GM12892 (cell line): ENCODE measurements at regions not wholly inside any gene's neighbourhood (a gene's known extent, or its start where the extent isn't known, plus 50 kb on each side); places are given as distances from the start of the nearest gene placed in this dataset.
"Not testable (repeated sequence)": the region's sequence is repeated elsewhere in the genome, so short reads cannot be mapped to it uniquely, and the experiment has no call there.

Experiments used
- POLR2A ChIP-seq: IDR thresholded peaks from 2 replicates; pipeline ENCODE4 v1.6.1; 2011; ENCODE audit warnings: low read depth, low read length, control low read depth
- POLR2AphosphoS5 ChIP-seq: IDR thresholded peaks from 2 replicates; pipeline ENCODE4 v1.6.1; 2011; ENCODE audit warnings: low read depth, low read length, control low read depth
- TAF1 ChIP-seq: IDR thresholded peaks from 2 replicates; pipeline ENCODE4 v1.6.1; 2011; ENCODE audit warnings: low read depth, mild to moderate bottlenecking, control low read depth, low read length, borderline replicate concordance

DNA sequence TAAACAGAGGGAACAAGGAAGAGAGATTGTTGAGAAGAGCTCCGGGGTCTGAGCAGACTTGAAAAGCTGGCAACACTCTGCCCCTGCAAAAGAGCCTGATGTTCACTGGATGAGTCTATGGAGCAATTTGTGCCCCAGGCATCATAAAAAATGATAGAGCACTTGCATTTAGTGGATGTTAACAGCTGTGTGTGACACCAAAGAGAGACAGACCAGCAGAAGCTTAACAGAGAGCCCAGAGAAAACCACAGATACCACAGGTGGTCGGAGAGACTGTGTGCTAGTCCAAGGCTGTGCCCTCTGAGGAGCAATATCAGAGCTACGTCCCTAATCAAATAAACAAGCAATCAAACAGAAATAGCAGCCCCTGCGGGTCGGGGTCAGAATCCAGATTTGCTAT, 85.4 kb upstream of the SAMD11 start:
- not testable (repeated sequence) for TF ChIP-seq TAF1, POLR2A, POLR2AphosphoS5
